GM12878 (cell line): ENCODE measurements at regions not wholly inside any gene's neighbourhood (a gene's known extent, or its start where the extent isn't known, plus 50 kb on each side); places are given as distances from the start of the nearest gene placed in this dataset.

ENCODE experiments used
- ATAC-seq: fragments of 200-7000 bp; cut with Tn5 transposase; 3 replicates; pipeline ENCODE4 v1.9.1; 2020; ENCODE audit warnings: mild to moderate bottlenecking, moderate library complexity
- BruUV-seq: library from RNA; stranded (reverse); fragments of 400-500 nt; replicated peaks from 2 replicates; lab custom pipeline; 2021; lab: Mats Ljungman, UMichigan
- CTCF ChIA-PET: fragments of 300-600 bp; sonication (Branson Sonifier 250); formaldehyde crosslinking; extraction: SDS; loops from one replicate; lab custom pipeline; 2021; ENCODE audit warnings: inconsistent platforms; lab: Yijun Ruan, JAX
- POLR2A ChIA-PET: fragments of 350-600 bp; formaldehyde crosslinking; extraction: SDS; loops from one replicate; lab custom pipeline; 2021; ENCODE audit warnings: inconsistent platforms; lab: Charles Lee
- RAD21 ChIA-PET: fragments of 300-600 bp; sonication (Branson Sonifier 250); formaldehyde crosslinking; loops from one replicate; lab custom pipeline; 2023; ENCODE audit warnings: antibody characterized with exemption; ENCODE audit not compliant: unreplicated experiment; lab: Charles Lee
- SMC1A ChIA-PET: fragments of 300-600 bp; sonication (Branson Sonifier 250); formaldehyde crosslinking; loops from one replicate; lab custom pipeline; 2023; ENCODE audit not compliant: unreplicated experiment, uncharacterized antibody; lab: Charles Lee
- DNase-seq: peaks from one replicate; pipeline ENCODE4 v3.0.0-alpha.2; 2011; ENCODE audit warnings: low read depth, low spot score
- FAIRE-seq: peaks from 3 replicates; lab custom pipeline; 2011; peaks lifted over from hg19 to GRCh38; lab: Jason Lieb, UNC
- H2AFZ ChIP-seq: 2 replicates; pipeline ENCODE4 v1.6.0; 2011; ENCODE audit warnings: low read depth, low read length, control low read depth; ENCODE audit not compliant: control insufficient read depth
- H3K27ac ChIP-seq: 2 replicates; pipeline ENCODE4 v1.5.1; 2011; ENCODE audit warnings: control low read depth; ENCODE audit not compliant: control insufficient read depth, insufficient read depth
- H3K27me3 ChIP-seq, 2 experiments: replicated peaks in 1 of 2; 2 replicates each; pipeline versions ENCODE4 v1.6.0 to v1.6.1; 2011; ENCODE audit warnings: low read length in 1 of 2; ENCODE audit not compliant: control insufficient read depth in 2 of 2, insufficient read depth in 2 of 2
- H3K36me3 ChIP-seq, 2 experiments: 2 replicates each; pipeline ENCODE4 v1.5.1; 2011; ENCODE audit warnings: low read length in 1 of 2; ENCODE audit not compliant: control insufficient read depth in 2 of 2, insufficient read depth in 2 of 2
- H3K4me1 ChIP-seq: 2 replicates; pipeline ENCODE4 v1.6.1; 2011; ENCODE audit warnings: mild to moderate bottlenecking, low read length, moderate library complexity, mixed read lengths; ENCODE audit not compliant: control insufficient read depth, insufficient read depth
- H3K4me2 ChIP-seq: 2 replicates; pipeline ENCODE4 v1.6.0; 2011; ENCODE audit warnings: control low read depth; ENCODE audit not compliant: control insufficient read depth, insufficient read depth
- H3K4me3 ChIP-seq: fragments of 200-600 bp; sonication (generic); 2 replicates; pipeline ENCODE4 v1.5.1; 2016
- H3K79me2 ChIP-seq: 2 replicates; pipeline ENCODE4 v1.6.0; 2011; ENCODE audit warnings: low read length; ENCODE audit not compliant: control insufficient read depth, insufficient read depth
- H3K9ac ChIP-seq: 2 replicates; pipeline ENCODE4 v1.8.0; 2011; ENCODE audit warnings: low read length, control low read depth, mixed read lengths; ENCODE audit not compliant: control insufficient read depth, insufficient read depth
- H3K9me3 ChIP-seq: replicated peaks from 3 replicates; pipeline ENCODE4 v1.5.1; 2011; ENCODE audit warnings: mild to moderate bottlenecking, low read length; ENCODE audit not compliant: control insufficient read depth, insufficient read depth
- H4K20me1 ChIP-seq: 2 replicates; pipeline ENCODE4 v1.6.0; 2011; ENCODE audit not compliant: control insufficient read depth, insufficient read depth
- BMI1 ChIP-seq: fragments of 450-650 bp; IDR thresholded peaks from 2 replicates; pipeline ENCODE4 v1.6.1; 2016; ENCODE audit warnings: mild to moderate bottlenecking, moderate library complexity, borderline replicate concordance
- CUX1 ChIP-seq: IDR thresholded peaks from 2 replicates; pipeline ENCODE4 v1.6.1; 2012; ENCODE audit warnings: improper control_type of control experiment, low read depth, low read length; ENCODE audit not compliant: insufficient replicate concordance
- MTA2 ChIP-seq: fragments of 450-650 bp; IDR thresholded peaks from 2 replicates; pipeline ENCODE4 v1.6.1; 2016; ENCODE audit warnings: low read depth, mild to moderate bottlenecking, moderate library complexity
- MYC ChIP-seq: IDR thresholded peaks from 2 replicates; pipeline ENCODE4 v1.6.1; 2011; ENCODE audit warnings: mild to moderate bottlenecking, low read length, moderate library complexity, inconsistent platforms; ENCODE audit not compliant: insufficient read depth, insufficient replicate concordance, insufficient read length, severe bottlenecking
- NFIC ChIP-seq: IDR thresholded peaks from 2 replicates; pipeline ENCODE4 v1.6.1; 2012; ENCODE audit warnings: low read depth, mild to moderate bottlenecking, inconsistent platforms, low read length, moderate library complexity
- NRF1 ChIP-seq: conservative IDR thresholded peaks from 2 replicates; pipeline ENCODE4 v1.6.1; 2011; ENCODE audit warnings: mild to moderate bottlenecking, low read depth, low read length, improper control_type of control experiment
- PAX8 ChIP-seq: fragments of 450-650 bp; IDR thresholded peaks from 2 replicates; pipeline ENCODE4 v1.6.1; 2017; ENCODE audit warnings: mild to moderate bottlenecking, moderate library complexity
- RAD51 ChIP-seq: fragments of 450-650 bp; IDR thresholded peaks from 2 replicates; pipeline ENCODE4 v1.6.1; 2016; ENCODE audit warnings: moderate library complexity, mild to moderate bottlenecking, inconsistent platforms
- SIX5 ChIP-seq: IDR thresholded peaks from 2 replicates; pipeline ENCODE4 v1.6.1; 2011; ENCODE audit warnings: mild to moderate bottlenecking, low read depth, low read length, moderate library complexity; ENCODE audit not compliant: severe bottlenecking
- SPI1 ChIP-seq: IDR thresholded peaks from 2 replicates; pipeline ENCODE4 v1.6.1; 2011; ENCODE audit warnings: low read depth, mild to moderate bottlenecking, low read length, moderate library complexity, borderline replicate concordance; ENCODE audit not compliant: insufficient read depth
- SREBF1 ChIP-seq: IDR thresholded peaks from 2 replicates; pipeline ENCODE4 v1.6.1; 2012; ENCODE audit warnings: mild to moderate bottlenecking, low read length
- SREBF2 ChIP-seq: IDR thresholded peaks from 2 replicates; pipeline ENCODE4 v1.6.1; 2012; ENCODE audit warnings: mild to moderate bottlenecking, low read length
- SRF ChIP-seq, 2 experiments: IDR thresholded peaks; 2 replicates each; pipeline ENCODE4 v1.6.1; 2011; ENCODE audit warnings: low read depth in 2 of 2, low read length in 2 of 2, mild to moderate bottlenecking in 1 of 2, moderate library complexity in 1 of 2
- TARDBP ChIP-seq: IDR thresholded peaks from 2 replicates; pipeline ENCODE4 v1.6.1; 2016; ENCODE audit warnings: borderline replicate concordance
- TBL1XR1 ChIP-seq: IDR thresholded peaks from 2 replicates; pipeline ENCODE4 v1.6.1; 2012; ENCODE audit warnings: low read depth, low read length, improper control_type of control experiment
- TCF7 ChIP-seq: IDR thresholded peaks from 2 replicates; pipeline ENCODE4 v1.6.1; 2014; ENCODE audit warnings: antibody characterized with exemption, borderline replicate concordance
- USF1 ChIP-seq: IDR thresholded peaks from 2 replicates; pipeline ENCODE4 v1.6.1; 2011; ENCODE audit warnings: borderline replicate concordance, low read depth, mild to moderate bottlenecking, moderate library complexity, mixed read lengths, low read length; ENCODE audit not compliant: insufficient read depth; ENCODE audit errors: extremely low read length
- USF2 ChIP-seq: IDR thresholded peaks from 2 replicates; pipeline ENCODE4 v1.6.1; 2011; ENCODE audit warnings: low read depth, low read length, improper control_type of control experiment, borderline replicate concordance
- ZZZ3 ChIP-seq: IDR thresholded peaks from 2 replicates; pipeline ENCODE4 v1.6.1; 2011; ENCODE audit warnings: low read depth; ENCODE audit not compliant: control insufficient read depth, insufficient read length
- WGBS: methylation state at CpG from one replicate; pipeline ENCODE4 v1.1.6; 2016; ENCODE audit warnings: low lambda C conversion rate; ENCODE audit not compliant: insufficient replicate concordance, insufficient coverage; ENCODE audit errors: missing lambda C conversion rate; 5-methylcytosine and 5-hydroxymethylcytosine counted together
- in situ Hi-C: fragments of 300-500 bp; cut with MboI; formaldehyde crosslinking; loops from 9 replicates; pipeline ENCODE4 v1.14.3; 2018; ENCODE audit warnings: mixed read lengths
- intact Hi-C: fragments of 100-400 bp; cut with micrococcal nuclease; formaldehyde crosslinking; loops from one replicate; pipeline ENCODE4 v1.14.2; 2022; ENCODE audit not compliant: unreplicated experiment

- no peaks in the 10 kb centered on the region for H3K27me3 ChIP-seq
- no peak overlapping the region for H3K4me2 ChIP-seq
- ChIA-PET RAD21 (interaction anchor here (1.0 to 2.5 kb wide), 7 partner anchors 12 to 240 kb away, joined by 3 to 12 read pairs (median 4); no protein-coding TSS in a partner anchor), POLR2A (interaction anchor here (0.6 to 1.1 kb wide), 2 partner anchors 14 to 32 kb away, joined by 3 read pairs; no protein-coding TSS in a partner anchor), SMC1A (interaction anchor here (1.1 to 2.5 kb wide), 8 partner anchors 13 to 52 kb away, joined by 3 to 15 read pairs (median 9); no protein-coding TSS in a partner anchor), CTCF (interaction anchor here (0.7 to 2.5 kb wide), 5 partner anchors 13 to 64 kb away, joined by 3 to 6 read pairs (median 3); no protein-coding TSS in a partner anchor)
- H3K4me1 ChIP-seq = no peaks in the 10 kb centered on the region
- no peak overlapping the region for H3K27ac ChIP-seq
- intact Hi-C loops = no loop called here
- H2AFZ ChIP-seq = no peak overlapping the region
- FAIRE-seq = no peak
- no peak overlapping the region for H3K4me3 ChIP-seq
- BruUV-seq = no TSS peak
- in situ Hi-C loops = no loop called here
- H3K36me3 ChIP-seq = no peaks in the 10 kb centered on the region
- no peak for DNase-seq
- H3K9me3 ChIP-seq = no peaks in the 10 kb centered on the region
- WGBS = 0% methylated on average over 2 of the region's 2 CpGs
- H3K9ac ChIP-seq = no peak overlapping the region
- peak; percentile 73 for ATAC-seq
- no peaks in the 10 kb centered on the region for H4K20me1 ChIP-seq
- no peaks in the 10 kb centered on the region for H3K79me2 ChIP-seq
- no peak for TF ChIP-seq USF1
- no peak for TF ChIP-seq SREBF2
- no peak for TF ChIP-seq ZZZ3
- no peak for TF ChIP-seq SPI1
- no peak for TF ChIP-seq TBL1XR1
- no peak for TF ChIP-seq MYC
- TF ChIP-seq SRF (IDR thresholded peaks at IDR 0.05; ENCODE audit: low read depth in 2 of 2, low read length in 2 of 2) = no peak
- no peak for TF ChIP-seq USF2
- TF ChIP-seq NFIC = no peak; the same call in 1 of the 2 replicates
- TF ChIP-seq PAX8 = no peak
- TF ChIP-seq TARDBP = no peak
- TF ChIP-seq CUX1 = no peak
- TF ChIP-seq TCF7 = no peak
- TF ChIP-seq SIX5 = no peak
- no peak for TF ChIP-seq BMI1
- no peak for TF ChIP-seq RAD51
- peak; percentile 52 for TF ChIP-seq MTA2
- no peak for TF ChIP-seq NRF1
- TF ChIP-seq SREBF1 = no peak
Observed at GRCh38 chr3:90039994-90040393, 932.6 kb downstream of the EPHA3 start.
